ENCODE measurements at regions not wholly inside any gene's neighbourhood (a gene's known extent, or its start where the extent isn't known, plus 50 kb on each side); places are given as distances from the start of the nearest gene placed in this dataset.
A peak's percentile ranks its signal among the peaks of the same experiment; 100 is the strongest.
"Not testable (repeated sequence)": the region's sequence is repeated elsewhere in the genome, so short reads cannot be mapped to it uniquely, and the experiment has no call there.

DNA sequence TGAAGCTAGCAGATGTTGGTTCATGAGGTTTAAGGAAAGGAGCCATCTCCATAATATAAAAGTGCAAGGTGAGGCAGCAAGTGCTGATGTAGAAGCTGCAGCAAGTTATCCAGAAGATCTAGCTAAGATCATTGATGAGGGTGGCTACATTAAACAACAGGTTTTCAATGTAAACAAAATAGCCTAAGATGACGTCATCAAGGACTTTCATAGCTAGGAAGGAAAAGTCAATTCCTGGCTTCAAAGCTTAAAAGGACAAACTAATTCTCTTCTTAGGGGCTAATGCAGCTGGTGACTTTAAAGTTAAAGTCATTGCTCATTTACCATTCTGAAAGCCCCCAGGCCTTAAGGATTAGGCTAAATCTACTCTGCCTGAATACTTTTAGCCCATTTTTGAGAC lies 141.9 kb downstream of the MID1IP1 start:
- no peak for DNase-seq

DNA sequence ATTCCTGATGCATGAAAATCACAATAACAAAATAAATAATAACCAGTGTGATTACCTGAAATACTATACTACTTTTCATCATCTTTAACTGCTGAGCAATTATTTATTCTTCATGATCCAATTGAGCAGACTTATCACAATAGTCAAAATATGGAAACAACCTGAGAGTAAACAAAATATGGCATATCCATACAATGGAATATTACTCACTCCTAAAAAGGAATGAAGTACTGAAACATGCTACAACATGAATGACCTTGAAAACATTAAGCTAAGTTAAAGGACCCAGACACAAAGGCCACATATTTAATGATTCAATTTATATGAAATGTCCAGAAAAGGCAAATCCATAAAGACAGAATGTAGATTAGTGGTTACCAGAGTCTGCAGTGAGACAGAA lies 146.8 kb downstream of the MID1IP1 start:
- no peak for DNase-seq

DNA sequence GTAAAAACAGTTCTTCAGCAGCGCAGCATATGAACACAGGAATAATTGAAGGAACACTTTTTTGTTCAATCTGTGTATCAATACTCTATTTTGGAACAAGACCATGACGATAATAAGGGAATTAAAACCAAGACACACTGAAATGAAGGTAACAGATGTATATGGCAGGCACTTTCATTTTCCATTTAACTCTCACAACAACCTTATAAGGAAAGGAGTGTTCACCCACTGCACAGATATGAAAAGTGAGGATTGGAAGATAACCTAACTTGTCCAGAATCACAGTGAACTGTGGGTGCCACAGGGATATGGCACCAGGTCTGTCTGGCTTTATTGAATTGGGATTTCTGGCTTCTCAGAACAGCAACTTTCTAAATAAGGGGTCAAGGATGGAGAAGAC lies 153.3 kb downstream of the MID1IP1 start:
- no peak for DNase-seq

DNA sequence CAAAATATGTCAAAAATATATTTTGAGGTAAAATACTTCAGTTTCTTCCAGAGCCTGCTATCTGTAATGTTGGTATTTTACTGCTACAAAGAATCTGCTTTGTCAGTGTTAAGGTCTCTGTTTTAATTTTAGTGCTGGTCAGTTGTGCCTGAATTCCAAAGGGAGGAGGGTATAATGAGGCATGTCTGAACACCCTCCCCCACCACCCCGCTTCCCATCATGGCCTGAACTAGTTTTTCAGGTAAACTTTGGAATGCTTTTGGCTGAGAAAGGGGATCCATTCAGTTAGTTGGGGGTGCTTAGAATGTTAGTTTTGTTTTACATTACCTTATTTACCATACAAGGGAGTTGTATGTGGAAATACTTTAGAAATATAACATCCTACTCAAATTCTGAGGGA lies 158.5 kb downstream of the MID1IP1 start:
- DNase-seq, result no peak

DNA sequence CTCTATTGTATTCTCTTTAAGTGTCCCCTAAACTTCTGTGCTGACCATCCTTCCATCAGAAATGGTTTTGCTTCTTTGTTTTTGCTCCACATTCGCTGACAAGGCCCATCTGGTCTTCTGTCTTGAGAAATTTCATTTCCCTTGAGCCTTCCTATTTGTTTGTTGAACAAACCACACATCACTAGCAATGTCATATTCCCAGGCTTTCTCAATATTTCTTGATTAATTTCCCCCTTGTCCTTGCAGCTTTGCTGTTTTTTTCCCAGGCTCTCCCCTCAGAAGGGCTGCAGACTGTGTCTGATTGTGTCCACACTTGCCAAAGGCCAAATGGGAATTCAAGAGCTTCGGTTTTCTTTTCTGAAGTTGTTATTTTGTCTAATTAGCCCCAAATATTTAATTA lies 158.9 kb downstream of the MID1IP1 start:
- no peak for DNase-seq

DNA sequence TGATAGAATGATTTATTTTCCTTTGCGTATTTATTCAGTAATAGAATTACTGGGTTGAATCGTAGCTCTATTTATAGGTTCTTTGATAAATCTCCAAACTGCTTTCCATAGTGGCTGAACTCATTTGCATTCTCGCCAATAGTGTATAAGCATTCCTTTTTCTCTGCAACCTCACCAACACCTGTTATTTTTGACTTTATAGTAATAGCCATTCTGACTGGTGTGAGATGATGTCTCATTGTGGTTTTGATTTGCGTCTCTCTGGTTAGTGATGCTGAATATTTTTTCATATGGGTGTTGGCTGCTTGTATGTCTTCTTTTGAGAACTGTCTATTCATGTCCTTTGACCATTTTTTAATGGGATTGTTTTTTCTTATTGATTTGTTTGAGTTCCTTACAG lies 160.7 kb downstream of the MID1IP1 start:
- DNase-seq, result no peak

DNA sequence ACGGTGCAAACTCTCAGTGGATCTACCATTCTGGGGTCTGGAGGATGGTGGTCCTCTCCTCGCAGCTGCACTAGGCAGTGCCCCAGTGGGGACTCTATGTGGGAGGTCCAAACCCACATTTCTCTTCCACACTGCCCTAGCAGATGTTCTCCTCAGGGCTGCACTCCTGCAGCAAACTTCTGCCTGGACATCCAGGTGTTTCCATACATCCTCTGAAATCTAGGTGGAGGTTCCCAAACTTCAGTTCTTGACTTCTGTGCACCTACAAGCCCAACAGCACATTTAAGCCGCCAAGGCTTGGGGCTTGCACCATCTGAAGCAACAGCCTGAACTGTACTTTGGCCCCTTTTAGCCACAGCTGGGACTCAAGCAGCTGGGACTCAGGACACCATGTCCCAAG lies 162.0 kb downstream of the MID1IP1 start:
- DNase-seq, result not testable (repeated sequence)

DNA sequence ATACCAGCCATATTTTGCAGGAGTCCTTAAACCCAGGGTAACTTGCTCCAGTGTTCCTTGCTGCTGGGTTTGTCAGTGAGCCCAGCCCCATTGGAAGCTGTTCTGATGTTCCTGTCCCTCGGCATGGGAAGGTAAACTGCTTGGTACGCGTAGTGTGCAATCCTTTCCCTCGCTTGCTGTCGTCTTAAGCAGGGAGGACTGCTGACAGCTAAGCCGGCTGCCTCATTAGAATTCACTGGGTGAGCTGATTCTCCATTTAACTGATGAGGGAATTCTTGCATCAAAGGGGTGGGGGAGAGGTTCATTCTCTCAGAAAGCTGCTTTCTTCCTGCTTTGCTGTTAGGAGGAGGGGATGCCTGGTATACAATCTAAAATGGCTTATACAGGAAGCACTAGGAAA lies 164.6 kb downstream of the MID1IP1 start:
- no peak for DNase-seq

DNA sequence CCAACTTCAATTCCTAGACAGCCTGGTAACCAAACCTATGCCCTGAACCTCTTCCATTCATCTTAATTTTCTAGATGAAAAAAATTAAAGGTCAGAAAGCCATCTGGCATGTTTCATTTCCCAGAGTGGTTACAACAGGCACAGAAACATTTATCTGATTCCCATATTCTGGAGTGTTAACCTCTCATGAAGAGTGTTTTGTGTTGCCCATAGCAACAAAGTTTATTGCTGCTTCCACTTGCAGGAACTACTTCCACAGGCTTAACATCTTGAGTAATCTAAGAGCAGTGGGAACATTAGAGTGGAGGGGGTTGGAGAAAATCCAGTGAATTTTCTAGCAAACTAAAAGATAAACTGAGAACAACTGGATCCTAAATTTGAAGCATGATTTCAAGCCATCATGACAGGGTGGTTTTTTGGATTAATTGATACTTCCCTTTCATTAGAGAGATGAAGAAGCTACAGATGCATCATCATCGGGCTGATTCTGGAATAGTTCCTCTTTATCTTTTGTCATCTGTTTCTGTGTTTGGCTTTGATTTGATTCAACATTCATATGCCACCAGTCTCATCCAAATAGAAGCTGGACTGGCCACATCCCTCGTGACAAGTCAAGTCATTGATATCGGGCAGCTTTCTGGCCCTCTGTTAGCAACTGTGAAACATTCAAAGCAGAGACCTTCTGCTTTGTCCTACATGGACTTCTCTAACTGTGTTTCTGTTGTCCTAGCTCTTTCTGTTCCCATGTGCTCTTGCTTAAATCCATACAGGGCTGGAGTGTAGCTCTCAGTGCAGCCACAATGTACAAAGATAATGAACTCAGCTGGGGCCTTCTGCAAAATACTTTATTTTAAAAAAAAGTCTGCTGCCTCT lies 167.3 kb downstream of the MID1IP1 start:
- DNase-seq, result no peak

DNA sequence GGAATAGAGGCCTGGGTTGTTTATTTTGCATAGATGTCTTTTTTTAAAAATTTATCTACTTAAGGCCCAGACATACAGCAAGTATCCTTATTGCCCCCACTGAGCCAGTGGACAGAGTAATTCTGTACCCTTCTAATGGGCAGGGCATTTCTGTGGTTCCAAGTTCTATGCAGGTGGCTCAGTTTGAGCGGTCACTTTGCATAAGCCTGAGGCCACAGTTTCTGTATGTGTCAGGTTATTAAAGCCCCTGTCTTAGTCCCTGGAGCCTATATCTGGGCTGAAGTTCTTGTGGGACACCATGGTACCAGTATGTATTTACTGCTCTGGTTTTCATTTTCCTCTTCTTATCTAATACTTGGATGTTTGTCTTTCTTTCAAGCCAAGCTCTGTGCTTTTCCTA lies 168.8 kb downstream of the MID1IP1 start:
- DNase-seq, result no peak

DNA sequence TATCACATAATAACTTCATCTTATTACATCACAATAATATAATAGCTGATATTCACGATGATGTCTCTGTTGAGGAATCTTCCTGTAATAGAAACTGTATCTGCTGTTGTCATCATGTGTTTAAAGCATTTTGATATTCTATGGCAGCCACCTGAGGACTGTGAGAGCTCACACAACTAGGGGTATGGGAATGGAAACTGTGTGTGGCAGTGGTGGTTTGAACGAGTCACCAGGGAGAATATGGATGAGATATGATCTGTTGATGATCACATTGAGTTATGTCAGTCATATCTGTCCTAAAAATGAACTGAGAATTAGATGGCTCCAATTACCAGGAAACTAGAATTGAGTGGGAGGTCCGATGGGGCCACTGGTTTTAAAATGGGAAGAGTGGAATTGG lies 169.6 kb downstream of the MID1IP1 start:
- DNase-seq, result no peak

DNA sequence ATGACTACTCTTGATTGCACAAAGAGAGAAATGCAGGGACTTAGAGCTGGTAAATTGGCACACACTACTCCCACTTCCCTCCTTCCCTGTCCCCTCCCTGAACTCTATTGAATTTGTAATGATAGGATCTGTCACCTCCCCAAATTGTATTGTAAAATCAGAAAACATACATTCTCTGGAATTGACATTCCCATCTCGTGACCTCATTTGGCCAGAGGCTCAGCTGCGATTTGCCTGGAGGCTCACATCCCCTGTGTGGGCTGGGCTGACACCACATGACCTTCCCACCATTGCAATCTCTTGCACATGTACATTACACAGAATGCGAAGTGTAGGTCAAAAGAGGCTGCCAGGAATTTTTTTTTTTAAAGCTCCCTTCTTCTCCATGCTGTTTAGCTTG lies 172.1 kb downstream of the MID1IP1 start:
- DNase-seq, result no peak

DNA sequence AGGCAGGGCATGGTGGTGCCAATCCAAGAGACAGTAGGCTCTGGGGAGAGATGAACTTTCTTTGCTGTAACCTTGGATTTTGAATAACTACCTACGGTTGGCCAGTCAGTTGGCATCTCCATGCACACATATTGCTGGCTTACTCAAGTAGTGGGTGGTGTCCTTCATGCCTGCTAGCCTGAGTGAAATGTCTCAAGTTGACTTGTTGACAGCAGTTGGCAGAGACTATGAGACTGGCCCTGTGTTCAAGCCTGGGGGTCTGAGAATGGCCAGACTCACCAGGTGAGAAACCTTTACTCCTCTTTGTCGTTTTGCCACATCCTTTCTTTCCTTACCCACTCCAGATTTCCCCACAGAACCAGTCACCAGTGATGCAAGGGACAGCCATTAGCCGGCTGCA lies 173.3 kb downstream of the MID1IP1 start:
- DNase-seq, result no peak

DNA sequence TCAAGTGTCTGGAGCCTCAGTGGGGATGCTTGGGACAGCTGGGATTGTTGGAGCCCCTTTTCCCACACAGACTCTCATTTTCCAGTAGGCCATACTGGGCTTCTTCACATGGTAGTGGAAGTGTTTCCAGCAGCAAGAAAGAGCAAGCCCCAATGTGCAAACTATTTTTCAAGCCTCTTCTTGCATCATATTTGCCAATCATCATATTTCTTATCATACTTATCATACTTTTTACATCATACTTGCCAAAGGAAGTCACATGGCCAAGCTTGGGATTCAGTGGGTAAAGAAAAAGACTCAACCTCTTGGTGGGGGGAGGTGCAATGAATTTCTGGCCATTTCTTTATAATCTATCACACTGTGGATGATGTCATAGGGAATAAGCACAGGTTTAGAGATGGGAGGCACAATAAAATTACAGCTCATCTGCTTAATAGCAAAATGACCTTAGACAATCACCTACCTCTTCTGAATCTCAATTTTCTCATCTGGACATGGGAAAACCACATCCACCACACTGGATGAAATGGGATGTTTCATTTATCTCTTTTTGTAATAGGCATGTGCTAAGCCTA lies 174.2 kb downstream of the MID1IP1 start:
- peak; percentile 8 for DNase-seq

DNA sequence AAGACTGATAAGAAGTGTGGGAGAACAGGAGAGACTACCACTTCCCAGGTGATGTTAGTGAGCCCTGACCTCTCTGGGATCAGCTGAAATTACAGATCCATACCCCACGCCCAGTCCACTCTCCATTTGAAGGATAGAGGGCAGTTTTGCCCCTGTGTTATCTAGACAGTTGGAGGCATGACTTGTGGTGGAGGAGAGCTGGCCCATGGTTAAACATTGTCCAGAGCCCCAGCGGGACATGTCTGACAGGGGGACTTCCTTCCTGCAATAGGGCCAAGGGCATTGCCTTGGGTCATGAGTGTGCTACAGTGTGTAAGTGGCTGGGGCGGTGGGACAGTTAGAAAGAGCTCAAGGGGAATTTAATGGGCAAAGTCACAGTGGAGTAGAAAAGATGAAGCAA lies 181.1 kb downstream of the MID1IP1 start:
- DNase-seq, result no peak

DNA sequence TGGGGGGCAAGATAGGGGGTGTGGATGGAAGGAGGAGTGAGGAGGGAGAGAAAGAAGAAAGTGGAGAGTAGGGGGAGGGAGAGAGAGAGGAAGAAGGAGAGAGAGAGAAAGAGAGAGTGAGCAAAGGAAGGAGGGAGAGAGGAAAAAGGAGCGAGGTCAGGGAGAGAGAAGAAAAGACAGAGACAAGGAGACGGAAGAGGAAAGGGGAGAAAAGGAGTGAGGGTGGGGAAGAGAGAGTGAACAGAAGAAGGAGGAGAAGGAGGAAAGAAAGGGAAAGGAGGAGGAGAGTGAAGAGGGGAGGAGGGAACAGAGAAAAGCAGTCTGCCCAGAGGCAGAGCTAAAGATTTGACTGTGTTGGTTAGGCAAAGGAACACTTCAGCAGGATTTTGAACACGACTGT lies 181.6 kb downstream of the MID1IP1 start:
- no peak for DNase-seq

DNA sequence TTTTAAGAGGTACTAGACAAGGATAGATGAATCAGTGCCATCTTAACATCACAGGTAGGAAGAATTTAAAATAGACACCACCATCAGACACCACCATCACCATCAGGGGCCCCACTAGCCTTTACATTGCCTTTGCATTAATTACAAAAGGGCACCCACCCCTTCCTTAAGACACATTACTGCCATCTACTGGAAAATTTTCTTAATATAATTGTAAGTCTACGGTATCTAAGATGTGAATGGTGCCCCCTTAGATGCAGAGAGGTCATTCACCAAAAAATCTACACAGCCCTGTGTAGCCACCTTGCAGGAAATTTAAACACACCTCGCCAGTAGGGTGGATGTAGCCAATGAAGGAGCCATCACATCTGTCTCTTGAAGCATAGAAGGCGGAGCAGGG lies 184.1 kb downstream of the MID1IP1 start:
- DNase-seq, result peak; percentile 14

DNA sequence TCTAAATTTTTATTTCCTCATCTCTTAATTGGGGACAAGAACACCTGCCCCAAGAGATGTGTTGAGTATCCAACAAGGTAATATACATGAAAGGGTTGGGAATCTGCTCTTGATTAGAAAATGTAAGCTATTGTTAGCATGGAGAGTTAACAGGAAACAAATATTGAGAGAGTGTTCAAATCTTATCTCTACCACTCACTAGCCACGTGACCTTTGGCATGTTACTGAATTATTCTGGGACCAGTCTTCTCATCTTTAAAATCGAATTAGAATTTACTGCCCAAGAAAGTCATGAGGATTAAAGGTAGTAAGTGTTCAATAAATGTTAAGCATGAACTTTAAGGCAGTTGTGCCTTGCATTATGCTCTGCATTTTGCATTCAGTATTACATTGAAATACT lies 184.7 kb downstream of the MID1IP1 start:
- DNase-seq, result no peak

DNA sequence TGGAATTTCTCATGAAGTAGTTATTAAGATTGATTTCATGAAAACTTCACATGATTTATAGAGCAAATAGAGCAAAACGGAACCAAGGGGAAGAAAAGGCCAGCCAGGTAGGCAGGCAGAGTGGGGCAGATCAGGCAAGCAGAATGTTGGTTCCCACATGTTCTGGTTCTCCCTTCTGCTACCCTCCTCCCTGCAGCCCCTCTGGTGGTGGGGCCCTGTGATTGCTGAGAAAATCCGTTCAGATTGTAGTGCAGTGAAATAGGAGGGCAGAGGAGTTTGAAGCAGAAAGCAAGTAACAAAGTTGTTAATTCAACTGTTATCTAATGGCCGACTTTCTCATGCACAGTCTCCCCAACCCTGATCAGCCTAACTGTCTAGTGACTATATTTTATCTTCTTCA lies 185.3 kb downstream of the MID1IP1 start:
- DNase-seq, result no peak

DNA sequence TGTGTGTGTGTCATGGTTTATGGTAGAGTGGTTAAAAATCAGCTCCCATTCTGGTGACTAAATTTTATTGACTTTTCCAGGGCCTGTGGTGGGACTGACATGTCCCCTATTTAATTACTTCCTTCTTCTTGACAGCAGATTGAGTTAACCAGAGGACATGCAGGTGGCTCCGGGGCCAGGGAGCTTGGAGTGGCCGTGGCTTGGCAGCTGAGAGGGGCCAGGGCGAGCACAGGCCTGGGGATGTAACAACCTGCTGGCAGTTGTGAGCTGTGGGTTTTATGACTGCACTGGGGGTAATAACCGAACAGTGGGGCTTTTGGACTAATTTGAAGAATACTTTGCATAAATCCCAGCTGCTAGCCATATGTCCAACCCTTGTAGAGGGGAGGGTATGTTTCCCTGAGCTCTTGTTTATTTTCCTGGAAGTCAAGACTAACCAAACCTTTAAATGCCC lies 186.0 kb downstream of the MID1IP1 start:
- DNase-seq, result peak; percentile 39

DNA sequence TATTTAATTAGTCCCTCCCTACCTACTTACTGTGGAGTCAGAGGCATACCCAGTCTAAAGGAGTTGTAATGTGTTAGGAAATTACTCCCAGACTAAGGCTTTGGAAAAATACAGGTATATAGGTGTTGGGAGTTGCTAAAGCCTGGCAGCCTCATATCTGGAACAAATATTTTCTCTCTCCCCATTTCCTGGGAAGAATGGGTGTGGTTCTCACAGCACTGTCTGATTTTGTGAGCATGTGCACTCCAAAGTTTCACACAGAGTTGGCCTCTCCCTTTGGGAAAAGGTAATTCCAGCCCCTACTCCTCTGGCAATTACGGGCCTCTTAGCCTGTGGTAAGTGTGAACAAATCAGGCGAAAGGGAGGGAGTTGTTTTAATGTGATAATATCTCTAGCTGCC lies 187.0 kb downstream of the MID1IP1 start:
- DNase-seq, result no peak

DNA sequence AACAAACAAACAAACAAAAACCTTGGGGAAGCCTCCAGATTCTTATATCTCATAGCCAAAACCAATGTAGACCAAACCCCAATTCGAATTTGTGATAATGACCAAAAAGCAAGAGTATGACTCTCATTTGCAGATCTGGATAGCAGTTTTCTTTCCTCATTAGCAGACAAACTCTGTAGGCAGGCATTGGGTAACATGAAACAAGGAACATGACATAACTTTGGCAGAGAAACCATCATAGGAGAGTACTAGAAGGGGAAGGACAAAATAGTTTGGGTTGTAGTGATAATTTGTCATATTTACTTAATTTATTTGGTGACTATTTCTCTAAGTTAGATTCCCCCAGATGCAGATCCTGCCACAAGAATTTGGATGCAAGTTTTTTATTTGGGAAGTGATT lies 187.8 kb downstream of the MID1IP1 start:
- DNase-seq, result no peak

DNA sequence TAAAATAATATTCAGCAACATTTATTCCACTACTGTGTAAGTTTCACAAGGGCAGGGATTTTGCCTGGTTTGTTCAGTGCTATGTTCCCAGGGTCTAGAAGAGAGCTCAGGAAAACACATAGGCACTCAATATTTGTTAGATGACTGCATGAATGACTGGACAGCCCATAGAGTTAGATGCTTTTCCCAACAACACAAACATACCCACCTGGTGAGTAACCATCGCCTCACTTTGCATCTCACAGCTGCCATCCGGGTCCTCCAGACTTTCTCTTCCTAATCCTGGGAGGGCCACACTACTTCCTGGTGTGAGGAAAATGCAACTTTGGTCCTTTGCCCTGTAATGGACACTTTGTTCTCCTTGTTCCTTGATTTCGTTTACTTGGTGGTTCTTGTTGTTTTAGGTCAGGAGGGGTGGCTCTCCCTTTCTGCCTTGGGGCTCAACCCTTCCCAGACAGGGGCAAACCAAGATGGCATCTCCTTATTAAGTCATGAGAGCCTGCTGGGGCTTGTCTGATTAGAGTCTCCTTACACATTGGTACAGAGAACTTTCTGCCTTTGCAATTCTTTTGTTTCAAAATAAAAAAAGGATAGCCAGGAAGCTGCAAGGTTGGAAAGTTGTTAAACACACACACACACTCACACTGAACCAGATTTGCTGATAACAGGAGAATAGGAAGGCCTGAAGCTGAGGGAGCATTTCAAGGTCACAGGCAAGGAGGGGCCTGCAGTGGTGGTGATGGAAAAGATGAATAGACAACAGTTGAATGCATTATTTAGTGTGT lies 190.6 kb downstream of the MID1IP1 start:
- no peak for DNase-seq

Data from GF-D8 (cell line).